CD14-positive monocyte (primary cell): ENCODE measurements at regions not wholly inside any gene's neighbourhood (a gene's known extent, or its start where the extent isn't known, plus 50 kb on each side); places are given as distances from the start of the nearest gene placed in this dataset.
A peak's percentile ranks its signal among the peaks of the same experiment; 100 is the strongest.

Experiments
- DNase-seq, 3 donors: peaks; one replicate each; pipeline ENCODE4 v3.0.0-alpha.2; 2011 to 2022
- H2AFZ ChIP-seq: 2 replicates; pipeline ENCODE4 v1.6.0; 2012; ENCODE audit warnings: mild to moderate bottlenecking, low read depth, low read length, inconsistent platforms; ENCODE audit not compliant: insufficient read depth, poor library complexity, severe bottlenecking
- H3K27ac ChIP-seq, 2 donors: 1 replicate in 1 of 2; 2 replicates in 1 of 2; pipeline ENCODE4 v1.5.1; 2012 to 2013; ENCODE audit warnings: low read length in 2 of 2, control low read depth in 1 of 2, inconsistent platforms in 1 of 2, low read depth in 1 of 2, mild to moderate bottlenecking in 1 of 2
- H3K27me3 ChIP-seq, 2 donors: one replicate each; pipeline versions ENCODE4 v1.6.0 to v1.6.1; 2011 to 2013; ENCODE audit warnings: low read length in 2 of 2; ENCODE audit not compliant: control insufficient read depth in 2 of 2, insufficient read depth in 2 of 2
- H3K36me3 ChIP-seq, 2 donors: replicated peaks in 1 of 2; 1 replicate in 1 of 2; 2 replicates in 1 of 2; pipeline versions ENCODE4 v1.5.1 to v1.6.1; 2012 to 2013; ENCODE audit warnings: low read length in 2 of 2, control low read depth in 1 of 2, inconsistent platforms in 1 of 2, mild to moderate bottlenecking in 1 of 2; ENCODE audit not compliant: insufficient read depth in 2 of 2, control insufficient read depth in 1 of 2
- H3K4me1 ChIP-seq, 2 donors: 1 replicate in 1 of 2; 2 replicates in 1 of 2; pipeline versions ENCODE4 v1.5.1 to v1.6.1; 2012 to 2013; ENCODE audit warnings: low read length in 2 of 2, control low read depth in 1 of 2, inconsistent platforms in 1 of 2, mild to moderate bottlenecking in 1 of 2, moderate library complexity in 1 of 2; ENCODE audit not compliant: insufficient read depth in 2 of 2, control insufficient read depth in 1 of 2
- H3K4me2 ChIP-seq: replicated peaks from 2 replicates; pipeline ENCODE3; 2012; ENCODE audit warnings: low read length, moderate library complexity, mild to moderate bottlenecking; ENCODE audit not compliant: poor library complexity, severe bottlenecking; ENCODE audit errors: extremely low read depth
- H3K4me3 ChIP-seq, 3 experiments: fragments of 200-600 bp in 1 of 3; sonication (generic) in 1 of 3; replicated peaks in 1 of 3; 1 replicate in 2 of 3; 2 replicates in 1 of 3; pipeline ENCODE4 v1.5.1; 2011 to 2013; ENCODE audit warnings: low read length in 3 of 3, mild to moderate bottlenecking in 3 of 3, control low read depth in 2 of 3, low read depth in 2 of 3, inconsistent platforms in 1 of 3, moderate library complexity in 1 of 3
- H3K79me2 ChIP-seq: 2 replicates; pipeline ENCODE4 v1.6.0; 2012; ENCODE audit warnings: mild to moderate bottlenecking, control low read depth, inconsistent platforms, low read length, moderate library complexity; ENCODE audit not compliant: insufficient read depth
- H3K9ac ChIP-seq: 2 replicates; pipeline ENCODE4 v1.6.0; 2017; ENCODE audit warnings: low read length, mild to moderate bottlenecking; ENCODE audit not compliant: insufficient read depth, poor library complexity, severe bottlenecking
- H3K9me3 ChIP-seq, 2 donors: replicated peaks in 1 of 2; 1 replicate in 1 of 2; 2 replicates in 1 of 2; pipeline versions ENCODE4 v1.5.1 to v1.6.1; 2012 to 2013; ENCODE audit warnings: low read length in 2 of 2, control low read depth in 1 of 2; ENCODE audit not compliant: control insufficient read depth in 1 of 2, insufficient read depth in 1 of 2
- H4K20me1 ChIP-seq: 2 replicates; pipeline ENCODE4 v1.6.0; 2012; ENCODE audit warnings: mild to moderate bottlenecking, low read length, control low read depth, moderate library complexity; ENCODE audit not compliant: insufficient read depth
- H3K27ac Mint-ChIP-seq, 7 donors: one replicate each; pipeline ENCODE4 v1.8.0; 2020; ENCODE audit warnings: mild to moderate bottlenecking in 7 of 7, mixed read lengths in 7 of 7, moderate library complexity in 6 of 7, inconsistent platforms in 2 of 7
- H3K27me3 Mint-ChIP-seq, 3 donors: one replicate each; pipeline ENCODE4 v1.8.0; 2021 to 2022; ENCODE audit warnings: low read depth in 3 of 3, mild to moderate bottlenecking in 3 of 3, mixed read lengths in 3 of 3, moderate library complexity in 3 of 3, inconsistent platforms in 1 of 3
- H3K36me3 Mint-ChIP-seq, 2 donors: one replicate each; pipeline ENCODE4 v1.8.0; 2020; ENCODE audit warnings: mixed read lengths in 2 of 2, inconsistent platforms in 1 of 2, mild to moderate bottlenecking in 1 of 2
- H3K4me1 Mint-ChIP-seq: one replicate; pipeline ENCODE4 v1.8.0; 2020; ENCODE audit warnings: mild to moderate bottlenecking, mixed read lengths
- H3K4me3 Mint-ChIP-seq, 2 donors: one replicate each; pipeline ENCODE4 v1.8.0; 2020; ENCODE audit warnings: mild to moderate bottlenecking in 2 of 2, mixed read lengths in 2 of 2, moderate library complexity in 1 of 2
- H3K9me3 Mint-ChIP-seq, 7 donors: one replicate each; pipeline ENCODE4 v1.8.0; 2020 to 2022; ENCODE audit warnings: mixed read lengths in 7 of 7, mild to moderate bottlenecking in 6 of 7, moderate library complexity in 6 of 7, inconsistent platforms in 2 of 7
- CTCF ChIP-seq: fragments of 200-600 bp; IDR thresholded peaks from one replicate; pipeline ENCODE4 v1.8.0; 2022; ENCODE audit warnings: antibody characterized with exemption, mild to moderate bottlenecking
- WGBS: methylation state at CpG from one replicate; pipeline ENCODE4 v1.1.5; 2013; ENCODE audit warnings: missing lambda C conversion rate; ENCODE audit not compliant: insufficient coverage; 5-methylcytosine and 5-hydroxymethylcytosine counted together
- intact Hi-C, 2 donors: fragments of 100-400 bp; cut with micrococcal nuclease; formaldehyde crosslinking; loops; one replicate each; pipeline versions ENCODE4 v1.15.0 to v1.15.1; 2023

DNA sequence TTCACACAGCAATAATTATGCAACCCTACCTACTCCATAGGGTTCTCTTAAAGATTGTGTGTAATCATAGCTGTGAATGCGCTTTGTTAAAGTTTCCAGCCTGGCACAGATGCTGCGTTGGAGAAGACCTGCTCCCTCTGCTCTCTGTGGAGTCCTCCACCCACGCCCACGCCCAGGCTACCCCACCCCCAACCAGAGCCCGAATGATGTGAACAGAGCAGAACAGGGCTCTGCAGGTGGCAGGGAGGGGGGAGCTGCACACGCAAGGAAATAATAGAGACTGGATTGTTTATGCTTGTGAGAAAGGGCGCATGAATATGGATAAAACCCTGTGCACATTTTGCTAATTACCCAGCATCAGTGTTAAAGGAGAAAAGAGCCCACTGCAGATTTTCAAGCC lies 447.5 kb downstream of the BCL11A start:
- Histone ChIP-seq H3K27me3 (no peaks in the 10 kb centered on the region), H3K9ac (no peak overlapping the region), H3K79me2 (no peaks in the 10 kb centered on the region), H2AFZ (no peak overlapping the region), H3K4me1 (peaks cover 5 to 10% of the 10 kb centered on the region in 2 donors), H3K9me3 (no peaks in the 10 kb centered on the region), H4K20me1 (no peaks in the 10 kb centered on the region), H3K4me3 (no peak overlapping the region), H3K27ac (no peak overlapping the region), H3K36me3 (no peaks in the 10 kb centered on the region), H3K4me2 (no peak overlapping the region)
- no peak for DNase-seq
- Mint-ChIP-seq H3K9me3 (no peaks in the 10 kb centered on the region), H3K4me1 (peaks cover 12% of the 10 kb centered on the region), H3K4me3 (no peak overlapping the region), H3K36me3 (no peaks in the 10 kb centered on the region), H3K27me3 (peaks cover 0 to 1% (median 0%) of the 10 kb centered on the region in 3 donors), H3K27ac (no peak overlapping the region)
- intact Hi-C loops = no loop called here
- 80% methylated on average over 2 of the region's 7 CpGs for WGBS
- TF ChIP-seq CTCF = no peak

DNA sequence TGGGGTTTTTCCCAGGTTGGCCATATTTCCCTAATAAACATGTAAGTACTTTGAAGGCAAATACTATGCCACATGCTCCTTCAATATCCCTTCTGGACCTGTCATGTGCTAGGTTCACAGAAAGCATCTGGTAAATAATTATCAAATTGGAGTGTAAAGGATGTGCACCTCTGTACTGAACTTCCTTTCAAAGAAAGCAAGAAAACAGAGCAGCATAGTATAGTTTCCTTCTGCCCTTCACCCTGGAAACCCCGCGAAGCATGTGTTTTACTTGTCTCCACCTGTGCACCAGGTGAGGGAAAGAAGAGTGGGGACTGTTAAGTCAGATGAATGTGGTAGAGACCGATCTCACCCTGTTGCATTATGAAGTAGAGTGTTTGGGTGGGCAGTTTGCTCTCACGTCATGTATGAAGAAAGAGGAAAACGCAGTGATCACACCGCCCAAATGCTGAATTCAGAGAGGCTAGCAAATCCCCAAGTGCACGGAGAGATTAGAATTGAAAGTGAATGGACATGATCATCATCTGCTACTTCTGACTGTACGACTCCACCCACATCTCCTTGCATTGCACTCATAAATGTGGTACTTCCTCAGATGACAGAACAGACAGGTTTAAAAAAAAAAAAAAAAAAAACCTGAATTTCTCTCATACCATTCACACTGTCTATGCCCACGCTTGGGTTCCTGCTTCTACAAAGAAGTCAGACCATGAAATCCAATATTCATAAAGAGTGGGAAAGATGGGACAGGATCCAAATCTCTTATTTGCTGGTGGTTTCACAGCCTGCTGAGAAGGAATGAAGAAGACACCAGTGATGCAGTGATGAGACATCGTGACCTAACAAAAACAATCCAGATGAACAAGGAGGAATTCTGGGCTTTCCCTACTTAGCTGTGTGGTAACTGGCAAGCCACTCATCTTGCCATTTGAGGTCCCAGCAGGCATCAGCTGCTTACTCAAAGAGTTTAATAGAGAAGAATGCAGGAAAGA lies 448.6 kb downstream of the BCL11A start:
- Mint-ChIP-seq H3K27me3 (peaks cover 0 to 1% (median 0%) of the 10 kb centered on the region in 3 donors), H3K9me3 (peaks cover 0 to 2% (median 0%) of the 10 kb centered on the region in 7 donors), H3K36me3 (no peaks in the 10 kb centered on the region), H3K4me3 (peak overlapping the region; percentile 7 to 87), H3K4me1 (peaks cover 20% of the 10 kb centered on the region), H3K27ac (peak overlapping the region in 4 of 7 donors; percentile 4 to 69 (median 44))
- Histone ChIP-seq H4K20me1 (no peaks in the 10 kb centered on the region), H3K4me3 (peak overlapping the region in 1 of 3 experiments; percentile 33), H2AFZ (peak overlapping the region; percentile 59), H3K9me3 (no peaks in the 10 kb centered on the region), H3K4me1 (peaks cover 9 to 17% of the 10 kb centered on the region in 2 donors), H3K36me3 (no peaks in the 10 kb centered on the region), H3K79me2 (no peaks in the 10 kb centered on the region), H3K4me2 (peak overlapping the region; percentile 50), H3K27ac (no peak overlapping the region), H3K9ac (no peak overlapping the region), H3K27me3 (no peaks in the 10 kb centered on the region)
- no peak for TF ChIP-seq CTCF
- peak; percentile 17 to 63 (median 33) for DNase-seq
- WGBS = 17% methylated on average over 4 of the region's 10 CpGs
- intact Hi-C loops = no loop called here
